ENCODE measurements at regions not wholly inside any gene's neighbourhood (a gene's known extent, or its start where the extent isn't known, plus 50 kb on each side); places are given as distances from the start of the nearest gene placed in this dataset.

DNA sequence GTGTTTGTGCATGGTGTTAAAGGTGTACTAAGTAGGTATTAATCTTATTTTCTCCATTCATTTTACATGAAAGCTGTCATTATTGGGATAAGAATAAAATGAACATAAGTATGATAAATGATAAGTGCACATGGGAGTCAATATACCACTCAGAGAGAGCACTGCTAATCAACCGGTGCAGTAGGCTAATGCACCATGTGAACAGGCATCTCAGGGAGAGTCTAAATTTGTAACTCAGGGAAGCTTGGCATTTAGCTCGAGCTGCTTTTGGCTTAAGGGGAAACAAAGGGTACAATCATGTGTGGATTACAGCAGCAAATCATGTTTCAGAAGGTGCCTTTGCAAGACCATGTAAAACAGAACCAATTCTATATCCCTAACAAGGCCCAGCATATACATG lies 127.4 kb downstream of the MGST1 start (continued):
- no peak for TF ChIP-seq ZNF518A (tag by site-specific recombination; conservative IDR thresholded peaks at IDR 0.05; ENCODE audit: low read depth)
- no peak for TF ChIP-seq ZNF660 (tag by site-specific recombination; IDR thresholded peaks at IDR 0.05)

- POLR2A ChIA-PET, result no interaction called here
These were observed 128.1 kb downstream of the MGST1 start for GRCh38 chr12:16475521-16475920.

DNA sequence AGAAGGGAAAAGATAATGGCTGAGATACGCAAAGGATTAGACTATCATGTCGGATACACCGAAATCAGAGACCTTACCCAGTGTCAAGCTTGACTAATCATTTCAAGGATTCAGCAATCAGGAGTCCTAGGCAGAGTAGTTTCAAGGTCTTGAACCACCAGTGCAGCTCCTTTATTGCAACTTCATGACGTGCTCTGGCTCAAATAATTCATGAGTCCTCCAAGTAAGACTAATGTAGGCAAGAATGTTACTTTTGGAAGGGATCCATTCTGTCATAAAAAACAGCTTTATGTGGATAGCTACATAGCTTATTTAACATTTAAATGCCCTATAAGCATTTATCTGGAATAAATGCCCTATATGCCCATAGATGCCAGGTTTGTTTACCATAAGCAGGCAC lies 123.2 kb downstream of the LMO3 start:
- Histone ChIP-seq H3K4me1 (ENCODE audit: control insufficient read depth, insufficient read depth, low read length) (no peaks in the 10 kb centered on the region), H3K9me3 (ENCODE audit: control insufficient read depth, insufficient read depth, low read depth, low read length) (no peaks in the 10 kb centered on the region), H3K4me3 (ENCODE audit: low read depth, low read length) (no peak overlapping the region), H3K27ac (ENCODE audit: extremely low read depth, low read depth, low read length) (no peak overlapping the region), H3K36me3 (ENCODE audit: control insufficient read depth in 2 of 2, insufficient read depth in 1 of 2, low read length in 2 of 2) (no peaks in the 10 kb centered on the region)
- POLR2A ChIA-PET, result no interaction called here
- CTCF ChIA-PET, result interaction anchor here (0.6 kb wide), 1 partner anchor 94 kb away, joined by 3 read pairs; no protein-coding TSS in a partner anchor
- TF ChIP-seq ZBTB8A (tag by site-specific recombination; IDR thresholded peaks at IDR 0.05), result no peak
- no peak for TF ChIP-seq SP7 (tag by site-specific recombination; IDR thresholded peaks at IDR 0.05)
- TF ChIP-seq IKZF3 (tag by site-specific recombination; IDR thresholded peaks at IDR 0.05), result no peak
- TF ChIP-seq BCL6B (tag by site-specific recombination; IDR thresholded peaks at IDR 0.05), result no peak
- TF ChIP-seq HIC1 (tag by site-specific recombination; IDR thresholded peaks at IDR 0.05), result no peak
- TF ChIP-seq, protein P1, sequence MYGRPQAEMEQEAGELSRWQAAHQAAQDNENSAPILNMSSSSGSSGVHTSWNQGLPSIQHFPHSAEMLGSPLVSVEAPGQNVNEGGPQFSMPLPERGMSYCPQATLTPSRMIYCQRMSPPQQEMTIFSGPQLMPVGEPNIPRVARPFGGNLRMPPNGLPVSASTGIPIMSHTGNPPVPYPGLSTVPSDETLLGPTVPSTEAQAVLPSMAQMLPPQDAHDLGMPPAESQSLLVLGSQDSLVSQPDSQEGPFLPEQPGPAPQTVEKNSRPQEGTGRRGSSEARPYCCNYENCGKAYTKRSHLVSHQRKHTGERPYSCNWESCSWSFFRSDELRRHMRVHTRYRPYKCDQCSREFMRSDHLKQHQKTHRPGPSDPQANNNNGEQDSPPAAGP (tag by site-specific recombination; IDR thresholded peaks at IDR 0.05), result no peak
- TF ChIP-seq PBX3 (CRISPR knock-in tag; IDR thresholded peaks at IDR 0.05), result no peak
- TF ChIP-seq ZNF335 (tag by site-specific recombination; conservative IDR thresholded peaks at IDR 0.05), result no peak
- TF ChIP-seq GLIS1 (tag by site-specific recombination; IDR thresholded peaks at IDR 0.05), result no peak

More at GRCh38 chr12:16475521-16475920, 128.1 kb downstream of the MGST1 start:
- CTCF ChIA-PET, result interaction anchor here (0.7 kb wide), 2 partner anchors 38 to 435 kb away, joined by 3 read pairs; no protein-coding TSS in a partner anchor
- TF ChIP-seq ZNF175 (tag by site-specific recombination; IDR thresholded peaks at IDR 0.05) (no peak), YY1 (tag by site-specific recombination; IDR thresholded peaks at IDR 0.05) (no peak), ZNF747 (tag by site-specific recombination; IDR thresholded peaks at IDR 0.05) (no peak), ZNF585B (tag by site-specific recombination; IDR thresholded peaks at IDR 0.05) (no peak), ZNF621 (tag by site-specific recombination; IDR thresholded peaks at IDR 0.05) (no peak), HOXD13 (CRISPR knock-in tag; IDR thresholded peaks at IDR 0.05; ENCODE audit: borderline replicate concordance) (no peak), HOXA7 (CRISPR knock-in tag; IDR thresholded peaks at IDR 0.05; ENCODE audit: borderline replicate concordance) (no peak), ZNF600 (tag by site-specific recombination; IDR thresholded peaks at IDR 0.05) (no peak), ZEB2 (tag by site-specific recombination; IDR thresholded peaks at IDR 0.05) (no peak)
- TF ChIP-seq, protein P2, sequence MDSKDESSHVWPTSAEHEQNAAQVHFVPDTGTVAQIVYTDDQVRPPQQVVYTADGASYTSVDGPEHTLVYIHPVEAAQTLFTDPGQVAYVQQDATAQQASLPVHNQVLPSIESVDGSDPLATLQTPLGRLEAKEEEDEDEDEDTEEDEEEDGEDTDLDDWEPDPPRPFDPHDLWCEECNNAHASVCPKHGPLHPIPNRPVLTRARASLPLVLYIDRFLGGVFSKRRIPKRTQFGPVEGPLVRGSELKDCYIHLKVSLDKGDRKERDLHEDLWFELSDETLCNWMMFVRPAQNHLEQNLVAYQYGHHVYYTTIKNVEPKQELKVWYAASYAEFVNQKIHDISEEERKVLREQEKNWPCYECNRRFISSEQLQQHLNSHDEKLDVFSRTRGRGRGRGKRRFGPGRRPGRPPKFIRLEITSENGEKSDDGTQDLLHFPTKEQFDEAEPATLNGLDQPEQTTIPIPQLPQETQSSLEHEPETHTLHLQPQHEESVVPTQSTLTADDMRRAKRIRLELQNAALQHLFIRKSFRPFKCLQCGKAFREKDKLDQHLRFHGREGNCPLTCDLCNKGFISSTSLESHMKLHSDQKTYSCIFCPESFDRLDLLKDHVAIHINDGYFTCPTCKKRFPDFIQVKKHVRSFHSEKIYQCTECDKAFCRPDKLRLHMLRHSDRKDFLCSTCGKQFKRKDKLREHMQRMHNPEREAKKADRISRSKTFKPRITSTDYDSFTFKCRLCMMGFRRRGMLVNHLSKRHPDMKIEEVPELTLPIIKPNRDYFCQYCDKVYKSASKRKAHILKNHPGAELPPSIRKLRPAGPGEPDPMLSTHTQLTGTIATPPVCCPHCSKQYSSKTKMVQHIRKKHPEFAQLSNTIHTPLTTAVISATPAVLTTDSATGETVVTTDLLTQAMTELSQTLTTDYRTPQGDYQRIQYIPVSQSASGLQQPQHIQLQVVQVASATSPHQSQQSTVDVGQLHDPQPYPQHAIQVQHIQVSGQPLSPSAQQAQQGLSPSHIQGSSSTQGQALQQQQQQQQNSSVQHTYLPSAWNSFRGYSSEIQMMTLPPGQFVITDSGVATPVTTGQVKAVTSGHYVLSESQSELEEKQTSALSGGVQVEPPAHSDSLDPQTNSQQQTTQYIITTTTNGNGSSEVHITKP (tag by site-specific recombination; IDR thresholded peaks at IDR 0.05), result no peak
- Histone ChIP-seq H3K36me3 (ENCODE audit: control insufficient read depth in 2 of 2, insufficient read depth in 1 of 2, low read length in 2 of 2) (no peaks in the 10 kb centered on the region), H3K4me1 (ENCODE audit: control insufficient read depth, insufficient read depth, low read length) (no peaks in the 10 kb centered on the region), H3K4me3 (ENCODE audit: low read depth, low read length) (no peak overlapping the region), H3K9me3 (ENCODE audit: control insufficient read depth, insufficient read depth, low read depth, low read length) (no peaks in the 10 kb centered on the region), H3K27ac (ENCODE audit: extremely low read depth, low read depth, low read length) (no peak overlapping the region)
